NCI-H146 (cell line): ENCODE measurements at regions not wholly inside any gene's neighbourhood (a gene's known extent, or its start where the extent isn't known, plus 50 kb on each side); places are given as distances from the start of the nearest gene placed in this dataset.
A peak's percentile ranks its signal among the peaks of the same experiment; 100 is the strongest.
"Not testable (repeated sequence)": the region's sequence is repeated elsewhere in the genome, so short reads cannot be mapped to it uniquely, and the experiment has no call there.

ENCODE experiments used
- DNase-seq: peaks from one replicate; lab custom pipeline; 2025; lab: John Stamatoyannopoulos, UW

GRCh38 chr10:33067917-33068316, 109.9 kb upstream of the ITGB1 start:
- no peak for DNase-seq

DNA sequence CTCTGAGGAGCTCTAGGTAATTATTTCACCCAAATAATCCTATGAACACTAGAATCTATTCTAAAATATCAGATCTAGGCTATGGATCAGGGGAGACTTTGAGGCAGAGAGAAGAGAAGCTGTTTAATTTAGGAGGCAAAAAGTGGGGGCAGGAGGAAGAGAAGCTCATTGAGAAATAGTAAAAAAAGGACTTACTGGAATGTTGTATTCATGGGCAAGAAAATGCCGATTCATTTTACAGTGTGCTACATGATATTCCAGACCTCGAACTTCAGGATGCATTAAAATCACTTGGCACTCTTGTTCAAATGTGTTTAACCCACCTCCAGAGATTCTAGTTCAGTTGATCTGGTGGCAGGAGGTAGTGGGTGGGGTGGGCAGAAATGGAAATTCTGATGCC, 109.5 kb upstream of the ITGB1 start:
- DNase-seq: no peak

DNA sequence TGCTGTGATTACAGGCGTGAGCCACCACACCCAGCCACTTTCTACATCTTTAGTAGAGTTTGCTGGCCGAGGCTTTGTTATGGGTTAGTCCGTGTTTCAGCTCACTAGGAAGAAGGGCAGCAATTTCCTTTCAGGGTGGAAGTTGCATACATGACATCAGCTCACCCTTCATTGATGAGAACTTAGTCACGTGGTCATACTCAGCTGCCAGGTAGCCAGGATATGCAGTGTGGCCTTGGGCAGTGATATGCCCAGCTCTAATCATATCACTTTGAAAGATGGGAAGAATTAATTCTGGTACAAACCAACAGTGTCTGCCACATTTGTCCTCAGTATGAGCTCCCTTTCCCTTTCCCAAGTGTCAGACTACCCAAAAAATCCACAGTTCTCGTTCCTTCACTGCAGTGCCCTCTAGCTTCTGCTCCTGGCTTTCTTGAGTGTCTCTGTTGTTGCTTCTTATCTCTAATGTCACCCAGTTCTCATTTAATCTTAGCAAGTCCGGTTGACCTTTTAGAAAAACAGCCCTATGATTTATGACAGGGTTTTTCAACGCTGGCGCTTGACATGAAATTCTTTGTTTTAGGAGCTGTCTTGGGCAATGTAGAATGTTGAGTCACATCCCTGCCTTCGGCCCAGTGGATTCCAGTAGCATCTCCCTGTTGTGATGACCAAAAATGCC, 108.7 kb upstream of the ITGB1 start:
- DNase-seq: no peak

GRCh38 chr10:33065111-33065510, 107.1 kb upstream of the ITGB1 start:
- no peak for DNase-seq

DNA sequence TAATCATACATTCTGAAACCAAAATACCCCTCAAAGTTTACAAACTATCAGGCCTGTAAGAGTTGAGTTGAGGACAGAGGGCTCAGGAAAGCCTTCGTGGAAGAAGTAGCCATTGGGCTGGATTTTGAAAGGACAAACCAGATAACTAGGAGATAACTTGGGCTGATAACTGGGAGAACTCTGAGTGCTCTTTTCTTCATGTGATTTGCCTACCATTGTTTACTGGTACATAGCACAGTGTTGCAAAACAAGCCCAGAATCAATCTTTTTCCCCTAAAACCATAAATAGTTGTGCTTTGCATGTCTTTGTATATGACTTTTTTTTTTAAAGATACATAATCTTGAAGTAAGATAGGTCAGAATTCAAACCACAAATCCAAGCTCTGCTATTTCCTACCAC, 106.7 kb upstream of the ITGB1 start:
- DNase-seq: no peak

- no peak for DNase-seq
These were observed 99.6 kb upstream of the ITGB1 start for GRCh38 chr10:33057620-33058019.

GRCh38 chr10:33056828-33057596, 99.0 kb upstream of the ITGB1 start:
- DNase-seq: no peak

DNA sequence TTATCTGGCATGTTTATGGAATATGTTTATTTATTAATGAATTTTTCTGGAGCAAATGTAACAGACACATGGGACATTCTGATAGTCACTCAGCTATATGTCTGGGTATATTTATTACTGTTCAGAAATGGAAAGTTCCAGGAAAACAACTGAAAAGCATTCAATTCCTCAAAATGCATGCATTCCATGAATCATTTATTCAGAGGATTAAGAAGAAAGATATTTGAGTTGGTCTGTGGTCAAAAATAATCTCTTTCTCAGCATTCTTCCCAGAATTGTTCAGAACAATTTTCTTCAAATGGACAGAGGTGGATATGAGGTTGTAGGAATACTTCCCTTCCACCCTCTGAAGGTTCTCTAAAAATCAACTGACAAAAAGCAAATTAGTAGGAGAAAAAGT, 97.6 kb upstream of the ITGB1 start:
- DNase-seq: no peak

DNA sequence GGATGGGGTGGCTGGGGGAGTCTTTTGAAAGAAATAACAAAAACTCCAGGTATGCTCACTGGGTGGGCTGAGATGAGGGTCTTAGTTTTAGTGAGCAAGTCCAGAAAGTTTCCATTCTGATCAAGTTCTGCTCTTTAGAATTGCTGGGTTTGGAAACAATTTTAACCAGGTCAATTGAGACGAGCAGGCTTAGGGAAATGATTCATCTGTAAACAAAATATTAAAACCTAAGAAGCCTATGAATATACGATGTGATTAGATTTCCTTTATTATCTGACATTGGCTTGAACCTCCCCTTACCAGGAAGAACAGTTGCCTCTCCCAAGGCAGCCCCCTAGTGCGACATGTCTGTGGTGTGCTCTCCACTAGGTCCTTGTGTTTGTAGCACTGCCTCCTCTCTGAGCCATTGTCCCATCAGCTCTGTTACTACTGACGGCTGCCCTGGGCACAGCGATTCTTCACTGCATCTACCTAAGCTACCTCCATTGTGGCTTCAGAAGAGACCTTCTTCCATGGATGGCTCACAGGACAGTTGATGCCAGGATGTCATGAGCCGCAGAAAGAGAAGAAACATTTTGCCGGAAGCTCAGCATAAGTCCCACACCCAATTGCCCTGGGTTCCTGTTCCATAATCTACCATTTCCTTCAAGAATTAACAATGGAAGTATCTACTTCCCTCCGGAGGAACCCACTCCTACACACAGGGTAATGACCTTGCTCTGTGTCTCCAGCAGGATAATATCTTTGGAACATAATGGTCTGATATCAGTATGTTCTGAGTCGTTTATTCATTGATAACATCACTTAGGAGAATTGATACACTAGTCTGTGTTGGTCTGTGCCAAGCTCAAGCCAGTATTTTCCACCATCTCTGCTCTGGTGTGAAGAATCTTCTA, 95.1 kb upstream of the ITGB1 start:
- DNase-seq: no peak

- DNase-seq: no peak
These were observed 94.3 kb upstream of the ITGB1 start for GRCh38 chr10:33052263-33052875.

DNA sequence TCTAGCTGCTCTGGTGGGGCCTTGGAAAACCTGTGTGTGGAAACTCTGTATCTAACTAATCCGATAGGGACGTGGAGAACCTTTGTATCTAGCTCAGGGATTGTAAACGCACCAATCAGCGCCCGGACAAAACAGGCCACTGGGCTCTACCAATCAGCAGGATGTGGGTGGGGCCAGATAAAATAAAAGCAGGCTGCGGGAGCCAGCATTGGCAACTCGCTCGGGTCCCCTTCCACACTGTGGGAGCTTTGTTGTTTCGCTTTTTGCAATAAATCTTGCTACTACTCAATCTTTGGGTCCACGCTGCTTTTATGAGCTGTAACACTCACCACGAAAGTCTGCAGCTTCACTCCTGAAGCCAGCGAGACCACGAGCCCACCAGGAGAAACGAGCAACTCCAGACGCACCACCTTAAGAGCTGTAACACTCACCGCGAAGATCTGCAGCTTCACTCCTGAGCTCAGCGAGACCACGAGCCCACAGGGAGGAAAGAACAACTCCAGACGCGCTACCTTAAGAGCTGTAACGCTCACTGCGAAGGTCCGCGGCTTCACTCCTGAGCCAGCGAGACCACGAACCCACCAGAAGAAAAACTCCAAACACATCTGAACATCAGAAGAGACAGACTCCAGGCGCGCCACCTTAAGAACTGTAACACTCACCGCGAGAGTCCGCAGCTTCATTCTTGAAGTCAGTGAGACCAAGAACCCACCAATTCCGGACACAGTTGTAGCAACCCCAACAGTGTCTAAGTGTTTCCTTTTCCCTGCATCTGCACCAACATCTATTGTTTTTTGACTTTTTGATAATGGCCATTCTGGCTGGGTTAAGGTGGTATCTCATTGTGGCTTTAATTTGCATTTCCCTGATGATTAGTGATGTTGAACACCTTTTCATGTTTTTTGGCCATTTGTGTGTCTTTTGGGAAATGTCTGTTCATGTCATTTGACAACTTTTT, 92.2 kb upstream of the ITGB1 start:
- not testable (repeated sequence) for DNase-seq

DNA sequence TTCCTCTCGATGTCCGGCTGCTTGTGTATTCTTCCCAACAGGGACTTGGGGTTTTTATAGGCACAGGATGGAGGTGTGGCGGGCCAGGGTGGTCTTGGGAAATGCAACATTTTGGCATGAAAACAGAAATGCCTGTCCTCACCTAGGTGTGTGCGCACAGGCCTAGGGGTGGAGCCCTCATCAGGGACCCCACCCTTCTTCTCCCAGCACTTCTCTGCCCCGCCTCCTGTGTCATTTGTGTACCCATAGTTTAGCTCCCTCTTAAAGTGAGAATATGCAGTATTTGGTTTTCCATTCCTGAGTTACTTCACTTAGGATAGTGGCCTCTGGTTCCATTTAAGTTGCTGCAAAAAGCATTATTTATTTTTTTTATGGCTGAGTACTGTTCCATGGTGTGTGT, 90.2 kb upstream of the ITGB1 start:
- DNase-seq: no peak

GRCh38 chr10:33047655-33048054, 89.6 kb upstream of the ITGB1 start:
- DNase-seq: no peak

GRCh38 chr10:33046792-33047191, 88.8 kb upstream of the ITGB1 start:
- no peak for DNase-seq

- DNase-seq: no peak
These were observed 87.4 kb upstream of the ITGB1 start for GRCh38 chr10:33045421-33045820.

DNA sequence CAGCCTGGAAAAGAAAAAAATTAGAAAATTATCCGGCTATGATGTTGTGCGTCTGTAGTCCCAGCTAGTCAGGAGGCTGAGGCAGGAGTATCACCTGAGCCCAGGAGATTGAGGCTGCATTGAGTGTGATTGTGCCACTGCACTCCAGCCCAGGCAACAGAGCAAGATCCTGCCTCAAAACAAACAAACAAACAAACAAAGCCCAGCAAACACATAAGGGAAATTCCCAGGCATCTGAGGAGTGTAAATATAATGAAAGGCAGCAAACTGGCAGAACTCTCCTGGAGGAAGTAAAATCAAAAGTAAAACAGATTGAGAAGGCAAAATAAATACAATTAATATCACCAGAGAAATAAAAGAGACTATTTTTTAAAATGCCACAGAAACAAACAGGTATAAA, 84.5 kb upstream of the ITGB1 start:
- no peak for DNase-seq

- DNase-seq: peak; percentile 40
These were observed 83.9 kb upstream of the ITGB1 start for GRCh38 chr10:33041783-33042437.

GRCh38 chr10:33040436-33040835, 82.4 kb upstream of the ITGB1 start:
- no peak for DNase-seq

DNA sequence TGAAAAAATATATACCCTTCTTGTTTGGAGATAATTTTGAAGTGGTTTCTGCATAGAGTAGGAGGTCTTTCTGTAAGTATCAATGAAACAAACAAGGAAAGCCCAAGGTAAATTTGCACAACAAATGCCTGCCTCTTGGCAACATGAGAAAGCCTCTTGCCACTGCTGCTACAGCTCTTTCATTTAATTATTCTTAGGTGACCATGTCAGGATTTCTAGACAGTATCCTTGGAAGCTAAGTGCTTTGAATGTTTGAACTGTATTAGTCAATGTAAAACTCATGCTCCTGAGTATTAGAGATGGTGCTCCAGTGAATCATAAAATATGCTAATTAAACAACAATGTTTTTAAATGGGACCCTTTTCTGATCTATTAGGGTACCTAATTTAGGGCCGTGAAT, 81.2 kb upstream of the ITGB1 start:
- no peak for DNase-seq

DNA sequence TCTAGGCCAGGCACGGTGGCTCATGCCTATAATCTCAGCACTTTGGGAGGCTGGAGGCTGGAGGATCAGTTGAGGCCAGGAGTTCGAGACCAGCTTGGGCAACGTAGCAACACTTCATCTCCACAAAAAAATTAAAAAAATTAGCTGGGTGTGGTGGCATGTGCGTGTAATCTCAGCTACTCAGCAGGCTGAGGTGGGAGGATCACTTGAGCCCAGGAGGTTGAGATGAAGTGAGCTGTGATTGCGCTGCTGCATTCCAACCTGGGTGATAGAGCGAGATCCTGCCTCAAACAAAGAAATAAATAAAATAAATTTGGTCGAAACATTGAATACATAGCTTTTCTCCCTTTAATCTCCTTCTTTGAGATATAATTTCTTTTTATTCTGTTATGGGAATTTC, 80.6 kb upstream of the ITGB1 start:
- DNase-seq: no peak

GRCh38 chr10:33037726-33038125, 79.7 kb upstream of the ITGB1 start:
- no peak for DNase-seq
